H1 (cell line): ENCODE measurements at regions not wholly inside any gene's neighbourhood (a gene's known extent, or its start where the extent isn't known, plus 50 kb on each side); places are given as distances from the start of the nearest gene placed in this dataset.

Source experiments
- CTCF ChIA-PET: fragments of 300-600 bp; sonication (Branson Sonifier 250); formaldehyde crosslinking; loops from one replicate; lab custom pipeline; 2021; ENCODE audit not compliant: partially characterized antibody; lab: Charles Lee
- POLR2A ChIA-PET: fragments of 300-600 bp; sonication (Branson Sonifier 250); formaldehyde crosslinking; loops from one replicate; lab custom pipeline; 2021; ENCODE audit warnings: inconsistent platforms; ENCODE audit not compliant: partially characterized antibody; lab: Charles Lee
- DNase-seq, 2 experiments: peaks; one replicate each; pipeline versions ENCODE4 v3.0.0 to v3.0.0-alpha.2; 2010 to 2022; ENCODE audit warnings: low spot score in 2 of 2, low read depth in 1 of 2, mixed read lengths in 1 of 2
- FAIRE-seq: peaks from 2 replicates; lab custom pipeline; 2011; peaks lifted over from hg19 to GRCh38; lab: Jason Lieb, UNC
- H2AFZ ChIP-seq: 2 replicates; pipeline ENCODE4 v1.8.1; 2012; ENCODE audit warnings: low read length, inconsistent platforms
- H2AK5ac ChIP-seq: 2 replicates; pipeline ENCODE4 v1.6.1; 2013; ENCODE audit warnings: low read depth, low read length
- H2BK120ac ChIP-seq: replicated peaks from 2 replicates; pipeline ENCODE3; 2013; ENCODE audit warnings: low read depth, low read length, inconsistent platforms
- H2BK12ac ChIP-seq: 2 replicates; pipeline ENCODE4 v1.6.1; 2013; ENCODE audit warnings: low read depth, low read length
- H2BK15ac ChIP-seq: 2 replicates; pipeline ENCODE4 v1.6.1; 2013; ENCODE audit warnings: low read length
- H2BK20ac ChIP-seq: 2 replicates; pipeline ENCODE4 v1.6.1; 2013; ENCODE audit warnings: low read length
- H2BK5ac ChIP-seq: 2 replicates; pipeline ENCODE4 v1.6.1; 2013; ENCODE audit warnings: low read depth, low read length
- H3K14ac ChIP-seq: 2 replicates; pipeline ENCODE4 v1.6.1; 2013; ENCODE audit warnings: inconsistent platforms; ENCODE audit not compliant: insufficient read length
- H3K18ac ChIP-seq: 2 replicates; pipeline ENCODE4 v1.6.1; 2013; ENCODE audit warnings: low read length; ENCODE audit errors: extremely low read depth
- H3K23ac ChIP-seq: 2 replicates; pipeline ENCODE4 v1.6.1; 2013; ENCODE audit warnings: inconsistent platforms; ENCODE audit not compliant: insufficient read length
- H3K23me2 ChIP-seq: 2 replicates; pipeline ENCODE4 v1.6.1; 2013; ENCODE audit warnings: low read depth, low read length
- H3K27ac ChIP-seq: 2 replicates; pipeline ENCODE4 v1.6.1; 2011; ENCODE audit warnings: low read depth, low read length, inconsistent platforms
- H3K27me3 ChIP-seq, 4 experiments: replicated peaks in 1 of 4; 1 replicate in 1 of 4; 2 replicates in 3 of 4; pipeline versions ENCODE4 v1.6.1 to v1.8.1; 2011 to 2013; ENCODE audit warnings: low read length in 3 of 4, mild to moderate bottlenecking in 3 of 4, inconsistent platforms in 2 of 4, mixed read lengths in 2 of 4, moderate library complexity in 1 of 4; ENCODE audit not compliant: control insufficient read depth in 3 of 4, insufficient read depth in 3 of 4; ENCODE audit errors: extremely low read depth in 1 of 4
- H3K36me3 ChIP-seq, 4 experiments: 2 replicates each; pipeline versions ENCODE4 v1.6.1 to v1.8.1; 2011 to 2013; ENCODE audit warnings: mild to moderate bottlenecking in 4 of 4, low read length in 3 of 4, moderate library complexity in 2 of 4, control low read depth in 1 of 4, inconsistent platforms in 1 of 4; ENCODE audit not compliant: insufficient read depth in 4 of 4, control insufficient read depth in 2 of 4
- H3K4ac ChIP-seq: replicated peaks from 2 replicates; pipeline ENCODE3; 2013; ENCODE audit warnings: low read length, low read depth, mixed read lengths, inconsistent platforms; ENCODE audit not compliant: insufficient read length
- H3K4me1 ChIP-seq, 4 experiments: replicated peaks in 1 of 4; 1 replicate in 1 of 4; 2 replicates in 3 of 4; pipeline versions ENCODE4 v1.6.1 to v1.8.1; 2011 to 2013; ENCODE audit warnings: low read length in 3 of 4, inconsistent platforms in 2 of 4, mixed read lengths in 1 of 4; ENCODE audit not compliant: insufficient read depth in 4 of 4, control insufficient read depth in 3 of 4
- H3K4me2 ChIP-seq, 2 experiments: 2 replicates each; pipeline versions ENCODE4 v1.6.1 to v1.8.1; 2011 to 2013; ENCODE audit warnings: low read depth in 2 of 2, low read length in 2 of 2, control low read depth in 1 of 2, inconsistent platforms in 1 of 2, mild to moderate bottlenecking in 1 of 2; ENCODE audit not compliant: insufficient read depth in 1 of 2
- H3K4me3 ChIP-seq, 4 experiments: fragments of 200-600, 300-600 bp in 1 of 4; sonication (generic), shearing (Covaris generic), sonication (Bioruptor Twin) in 1 of 4; 2 replicates each; pipeline versions ENCODE4 v1.5.1 to v1.8.1; 2011 to 2016; ENCODE audit warnings: low read length in 4 of 4, low read depth in 3 of 4, control low read depth in 2 of 4, inconsistent platforms in 2 of 4, mild to moderate bottlenecking in 2 of 4, mixed read lengths in 1 of 4, moderate library complexity in 1 of 4; ENCODE audit not compliant: insufficient read depth in 2 of 4; ENCODE audit errors: extremely low read depth in 1 of 4
- H3K56ac ChIP-seq: replicated peaks from 2 replicates; pipeline ENCODE3; 2013; ENCODE audit warnings: low read depth, mild to moderate bottlenecking, mixed read lengths, low read length, inconsistent platforms; ENCODE audit not compliant: insufficient read length
- H3K79me1 ChIP-seq: 2 replicates; pipeline ENCODE4 v1.6.1; 2013; ENCODE audit warnings: low read depth, low read length, control low read depth
- H3K79me2 ChIP-seq, 2 experiments: 2 replicates each; pipeline versions ENCODE4 v1.6.1 to v1.8.1; 2012 to 2013; ENCODE audit warnings: low read length in 2 of 2, mild to moderate bottlenecking in 2 of 2, inconsistent platforms in 1 of 2; ENCODE audit not compliant: insufficient read depth in 2 of 2, control insufficient read depth in 1 of 2
- H3K9ac ChIP-seq, 4 experiments: replicated peaks in 1 of 4; 1 replicate in 1 of 4; 2 replicates in 3 of 4; pipeline versions ENCODE4 v1.6.1 to v1.8.1; 2011 to 2013; ENCODE audit warnings: low read depth in 3 of 4, low read length in 3 of 4, control low read depth in 2 of 4, mild to moderate bottlenecking in 2 of 4, moderate library complexity in 2 of 4, inconsistent platforms in 1 of 4; ENCODE audit errors: extremely low read depth in 1 of 4
- H3K9me3 ChIP-seq, 2 experiments: 2 replicates each; pipeline versions ENCODE4 v1.6.1 to v1.8.1; 2012 to 2013; ENCODE audit warnings: mild to moderate bottlenecking in 2 of 2, moderate library complexity in 2 of 2, control low read depth in 1 of 2, inconsistent platforms in 1 of 2, low read depth in 1 of 2, low read length in 1 of 2, mixed read lengths in 1 of 2; ENCODE audit not compliant: insufficient read depth in 2 of 2
- H4K20me1 ChIP-seq, 2 experiments: replicated peaks in 1 of 2; 2 replicates each; pipeline versions ENCODE3 to v1.8.1; 2011 to 2013; ENCODE audit warnings: inconsistent platforms in 2 of 2, low read length in 2 of 2, mild to moderate bottlenecking in 1 of 2; ENCODE audit not compliant: insufficient read depth in 2 of 2, control insufficient read depth in 1 of 2
- H4K5ac ChIP-seq: 2 replicates; pipeline ENCODE4 v1.6.1; 2013; ENCODE audit warnings: low read length, low read depth, mixed read lengths, inconsistent platforms; ENCODE audit not compliant: insufficient read length
- H4K8ac ChIP-seq: 2 replicates; pipeline ENCODE4 v1.8.0; 2013; ENCODE audit warnings: mild to moderate bottlenecking, moderate library complexity, low read length, inconsistent platforms; ENCODE audit not compliant: insufficient read depth; ENCODE audit errors: extremely low read depth
- H4K91ac ChIP-seq: replicated peaks from 2 replicates; pipeline ENCODE3; 2013; ENCODE audit warnings: low read length, mixed read lengths, inconsistent platforms; ENCODE audit not compliant: insufficient read length
- BCL11A ChIP-seq, 2 experiments: IDR thresholded peaks; one replicate each; pipeline ENCODE4 v1.6.1; 2011; ENCODE audit warnings: low read depth in 2 of 2, low read length in 2 of 2, mild to moderate bottlenecking in 2 of 2
- CBX5 ChIP-seq: fragments of 300-800, 300-1000 bp; sonication (generic); IDR thresholded peaks from 2 replicates; pipeline ENCODE4 v1.7.1; 2016; ENCODE audit warnings: antibody characterized with exemption, low read length, low read depth
- CHD2 ChIP-seq: IDR thresholded peaks from 2 replicates; pipeline ENCODE4 v1.6.1; 2012; ENCODE audit warnings: low read length, improper control_type of control experiment
- CREB1 ChIP-seq: IDR thresholded peaks from 2 replicates; pipeline ENCODE4 v1.6.1; 2012; ENCODE audit warnings: inconsistent platforms
- CTBP2 ChIP-seq: IDR thresholded peaks from 2 replicates; pipeline ENCODE4 v1.7.0; 2011; ENCODE audit warnings: borderline replicate concordance, mild to moderate bottlenecking, moderate library complexity, mixed read lengths, low read length; ENCODE audit not compliant: insufficient read depth, insufficient read length
- EP300 ChIP-seq, 2 experiments: IDR thresholded peaks; 1 replicate in 1 of 2; 2 replicates in 1 of 2; pipeline ENCODE4 v1.6.1; 2011 to 2012; ENCODE audit warnings: low read depth in 2 of 2, low read length in 2 of 2, mild to moderate bottlenecking in 2 of 2, borderline replicate concordance in 1 of 2, inconsistent platforms in 1 of 2, moderate library complexity in 1 of 2
- KDM5A ChIP-seq: fragments of 200-600 bp; IDR thresholded peaks from 2 replicates; pipeline ENCODE4 v1.7.1; 2012; ENCODE audit warnings: mild to moderate bottlenecking, low read length, inconsistent platforms, mixed read lengths
- TAF1 ChIP-seq: IDR thresholded peaks from 2 replicates; pipeline ENCODE4 v1.6.1; 2011; ENCODE audit warnings: mild to moderate bottlenecking, low read depth, low read length
- TAF7 ChIP-seq: optimal IDR thresholded peaks from 2 replicates; pipeline ENCODE3; 2011; ENCODE audit warnings: low read depth, mild to moderate bottlenecking, inconsistent platforms, low read length, moderate library complexity, borderline replicate concordance
- TBP ChIP-seq: IDR thresholded peaks from 2 replicates; pipeline ENCODE4 v1.6.1; 2011; ENCODE audit warnings: low read depth, low read length, improper control_type of control experiment
- WGBS, 2 experiments: shearing (Covaris generic) in 1 of 2; methylation state at CpG; one replicate each; pipeline versions ENCODE4 v1.1.6 to v1.1.7; 2013 to 2015; ENCODE audit warnings: low lambda C conversion rate in 2 of 2, mixed read lengths in 2 of 2, inconsistent platforms in 1 of 2, low coverage in 1 of 2, missing lambda C conversion rate in 1 of 2; ENCODE audit not compliant: insufficient replicate concordance in 2 of 2, insufficient coverage in 1 of 2, insufficient read length in 1 of 2; ENCODE audit errors: extremely low coverage in 1 of 2, missing lambda C conversion rate in 1 of 2; 5-methylcytosine and 5-hydroxymethylcytosine counted together
- TF ChIP-seq, protein P1 (sequence below): IDR thresholded peaks from 2 replicates; pipeline ENCODE4 v1.6.1; 2012; ENCODE audit warnings: inconsistent platforms
- TF ChIP-seq, protein P2 (sequence below): IDR thresholded peaks from 2 replicates; pipeline ENCODE4 v1.6.1; 2011; ENCODE audit warnings: low read length, improper control_type of control experiment

DNA sequence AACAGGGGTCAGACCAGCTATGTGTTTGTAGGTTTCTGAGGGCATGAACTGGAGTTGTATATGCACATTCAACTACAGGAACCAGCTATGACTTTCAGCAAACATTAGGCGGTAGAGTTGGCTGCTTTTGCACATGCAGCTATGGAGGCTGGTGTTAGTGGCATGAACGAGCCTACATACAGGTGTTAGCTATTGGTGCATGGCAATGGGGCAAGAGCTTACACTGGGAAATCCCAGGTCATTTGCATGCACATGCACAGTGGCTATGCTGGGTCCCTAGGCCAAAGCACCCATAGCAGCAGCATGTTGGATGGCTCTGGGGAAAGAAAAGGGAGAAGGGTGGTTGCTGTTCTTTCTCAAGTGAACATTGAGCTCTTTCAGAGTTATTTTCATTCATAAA is 1018.5 kb upstream of the PHF14 start:
- H2AK5ac ChIP-seq: no peak overlapping the region
- H4K91ac ChIP-seq: no peak overlapping the region
- no peaks in the 10 kb centered on the region for H3K23me2 ChIP-seq
- no peak overlapping the region for H3K4ac ChIP-seq
- FAIRE-seq (no peak), DNase-seq (no peak)
- H3K79me1 ChIP-seq: no peaks in the 10 kb centered on the region
- WGBS, 2 experiments: 94% methylated on average over 2 of the region's 2 CpGs; no CpG with 5 or more reads in 1 of the 2 experiments
- H3K27me3 ChIP-seq: no peaks in the 10 kb centered on the region
- H3K9me3 ChIP-seq: no peaks in the 10 kb centered on the region
- H3K9ac ChIP-seq: no peak overlapping the region
- no peak overlapping the region for H2AFZ ChIP-seq
- H2BK12ac ChIP-seq: no peak overlapping the region
- H3K27ac ChIP-seq: no peak overlapping the region
- POLR2A ChIA-PET: no interaction called here
- no peaks in the 10 kb centered on the region for H4K20me1 ChIP-seq
- no peaks in the 10 kb centered on the region for H3K79me2 ChIP-seq
- CTCF ChIA-PET: interaction anchor here (0.6 to 1.0 kb wide), 4 partner anchors 8 to 693 kb away, joined by 3 read pairs; no protein-coding TSS in a partner anchor
- H4K5ac ChIP-seq: no peak overlapping the region
- no peak overlapping the region for H3K4me2 ChIP-seq
- H3K56ac ChIP-seq: no peak overlapping the region
- H2BK120ac ChIP-seq: no peak overlapping the region
- H2BK15ac ChIP-seq: no peak overlapping the region
- H3K14ac ChIP-seq: no peak overlapping the region
- H2BK5ac ChIP-seq: no peak overlapping the region
- no peaks in the 10 kb centered on the region for H3K4me1 ChIP-seq
- H2BK20ac ChIP-seq: no peak overlapping the region
- no peaks in the 10 kb centered on the region for H3K36me3 ChIP-seq
- no peak overlapping the region for H3K18ac ChIP-seq
- no peak for TF ChIP-seq BCL11A (IDR thresholded peaks at IDR 0.05; ENCODE audit: low read depth in 2 of 2, low read length in 2 of 2)
- no peak for TF ChIP-seq CREB1
- no peak for TF ChIP-seq CTBP2
- TF ChIP-seq TBP: no peak
- no peak for TF ChIP-seq KDM5A
- TF ChIP-seq CBX5: no peak
- no peak for TF ChIP-seq EP300 (IDR thresholded peaks at IDR 0.05; ENCODE audit: borderline replicate concordance in 1 of 2, low read depth in 2 of 2, low read length in 2 of 2)
- TF ChIP-seq CHD2: no peak
- TF ChIP-seq, protein P1, sequence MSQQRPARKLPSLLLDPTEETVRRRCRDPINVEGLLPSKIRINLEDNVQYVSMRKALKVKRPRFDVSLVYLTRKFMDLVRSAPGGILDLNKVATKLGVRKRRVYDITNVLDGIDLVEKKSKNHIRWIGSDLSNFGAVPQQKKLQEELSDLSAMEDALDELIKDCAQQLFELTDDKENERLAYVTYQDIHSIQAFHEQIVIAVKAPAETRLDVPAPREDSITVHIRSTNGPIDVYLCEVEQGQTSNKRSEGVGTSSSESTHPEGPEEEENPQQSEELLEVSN: no peak
- TF ChIP-seq, protein P2, sequence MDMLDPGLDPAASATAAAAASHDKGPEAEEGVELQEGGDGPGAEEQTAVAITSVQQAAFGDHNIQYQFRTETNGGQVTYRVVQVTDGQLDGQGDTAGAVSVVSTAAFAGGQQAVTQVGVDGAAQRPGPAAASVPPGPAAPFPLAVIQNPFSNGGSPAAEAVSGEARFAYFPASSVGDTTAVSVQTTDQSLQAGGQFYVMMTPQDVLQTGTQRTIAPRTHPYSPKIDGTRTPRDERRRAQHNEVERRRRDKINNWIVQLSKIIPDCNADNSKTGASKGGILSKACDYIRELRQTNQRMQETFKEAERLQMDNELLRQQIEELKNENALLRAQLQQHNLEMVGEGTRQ: no peak
- TF ChIP-seq TAF1: no peak
- TF ChIP-seq TAF7: no peak
- H3K23ac ChIP-seq: no peak overlapping the region
- H4K8ac ChIP-seq: no peak overlapping the region
- H3K4me3 ChIP-seq: no peak overlapping the region
